ENCODE measurements at regions not wholly inside any gene's neighbourhood (a gene's known extent, or its start where the extent isn't known, plus 50 kb on each side); places are given as distances from the start of the nearest gene placed in this dataset.
"Not testable (repeated sequence)": the region's sequence is repeated elsewhere in the genome, so short reads cannot be mapped to it uniquely, and the experiment has no call there.

- TF ChIP-seq CTCF (IDR thresholded peaks at IDR 0.05); ZFX (IDR thresholded peaks at IDR 0.05; ENCODE audit: borderline replicate concordance): not testable (repeated sequence)
These were observed 111.4 kb upstream of the MAP2 start for GRCh38 chr2:209312450-209312849.

Data from 22Rv1 (cell line).